Right forelimb (tissue), 1 donor: ENCODE measurements at regions not wholly inside any gene's neighbourhood (a gene's known extent, or its start where the extent isn't known, plus 50 kb on each side); places are given as distances from the start of the nearest gene placed in this dataset.

Experiments
- DNase-seq: peaks from one replicate; pipeline ENCODE4 v3.0.0-alpha.2; 2018

DNA sequence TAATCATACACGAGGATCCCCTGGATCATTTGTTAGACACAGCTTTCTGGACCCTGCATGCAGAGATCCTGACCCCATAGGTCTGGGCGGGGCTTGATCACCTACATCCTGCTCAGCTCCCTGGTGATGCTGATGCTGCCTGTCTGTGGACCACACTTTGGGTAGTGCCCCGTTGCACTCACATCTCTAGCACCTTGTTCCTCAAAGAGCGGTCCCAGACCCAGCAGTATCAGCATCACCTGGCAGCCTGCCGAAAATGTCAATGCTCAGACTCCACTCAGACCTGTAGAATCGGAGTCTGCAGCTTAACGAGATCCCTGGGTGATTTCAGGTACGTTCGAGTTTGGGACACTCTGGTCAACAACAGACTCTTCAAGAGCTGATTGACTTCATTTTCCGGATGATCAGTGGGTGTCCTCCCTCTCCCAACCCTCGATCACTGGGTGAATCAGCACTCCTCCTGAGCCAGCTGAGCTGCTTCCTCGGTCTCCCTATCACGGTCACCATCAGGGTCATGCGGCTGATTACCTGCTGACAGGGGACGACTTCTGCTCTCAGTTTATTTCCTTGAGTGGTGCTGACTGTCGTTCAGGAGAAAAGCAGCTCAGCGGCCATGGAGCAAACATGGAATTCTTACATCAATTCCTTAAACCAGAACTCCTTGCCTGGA lies 150.6 kb upstream of the RAB12 start:
- no peak for DNase-seq

DNA sequence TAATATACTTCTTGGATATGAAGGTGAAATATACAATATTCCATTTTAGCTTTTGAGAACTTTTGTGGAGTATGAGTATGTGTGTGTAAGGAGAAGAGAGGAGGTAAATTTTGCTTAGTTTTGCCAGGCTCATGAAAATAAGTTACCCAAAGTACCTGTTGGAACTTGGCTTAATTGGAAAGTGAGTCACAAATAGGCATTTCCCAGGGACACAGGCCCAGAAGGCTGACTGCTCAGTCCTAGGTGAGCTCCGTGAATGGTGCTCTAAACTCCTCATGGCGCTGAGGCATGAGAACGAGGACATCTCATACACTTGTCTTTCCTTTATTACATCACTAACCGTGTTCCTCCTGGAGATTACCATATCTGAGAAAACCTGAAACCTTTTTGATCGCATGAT lies 148.5 kb upstream of the RAB12 start:
- DNase-seq, result no peak

DNA sequence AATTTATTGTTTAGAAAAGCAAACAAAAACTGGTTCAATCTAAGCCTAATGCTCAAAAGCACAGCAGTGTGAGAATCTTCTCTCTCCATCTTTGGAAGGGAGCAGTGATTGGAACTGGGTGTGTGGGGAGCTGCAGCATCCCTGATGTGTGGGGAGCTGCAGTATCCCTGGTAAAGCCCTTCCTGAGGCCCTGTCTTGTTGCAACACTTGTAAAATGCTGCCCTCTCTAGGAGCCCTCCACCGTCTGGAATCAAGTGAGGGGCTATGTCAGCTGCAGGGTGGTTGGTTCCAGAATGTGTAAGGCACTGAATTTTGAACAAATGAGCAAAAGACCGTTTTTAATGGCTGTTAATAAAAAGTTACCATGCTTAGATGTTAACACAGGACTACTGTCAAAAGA lies 147.7 kb upstream of the RAB12 start:
- DNase-seq, result no peak

DNA sequence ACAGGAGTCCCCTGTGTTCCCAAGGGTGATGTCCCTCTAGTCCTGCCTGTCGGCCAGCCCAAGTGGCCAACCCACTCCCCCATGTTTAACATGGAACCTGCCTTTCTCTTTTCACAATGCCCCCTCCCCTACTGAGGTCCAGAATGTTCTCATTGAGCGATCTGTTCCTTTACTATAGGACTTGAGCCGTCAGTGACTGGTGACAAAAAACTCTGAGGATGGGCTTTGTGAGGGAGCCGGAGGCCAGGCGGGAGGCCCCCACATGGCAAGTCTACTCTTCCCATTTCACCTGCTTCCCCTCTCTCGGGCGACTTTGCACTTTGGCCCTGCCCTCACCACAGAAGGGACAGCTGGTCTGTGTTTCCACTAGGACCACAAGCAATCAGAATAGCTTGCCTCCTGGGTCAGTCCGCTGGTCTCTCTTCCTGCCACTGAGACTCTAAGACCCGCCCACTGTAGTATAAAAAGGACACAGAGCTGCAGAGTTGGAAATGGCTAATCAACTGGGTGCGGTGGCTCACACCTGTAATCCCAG lies 146.5 kb upstream of the RAB12 start:
- no peak for DNase-seq

DNA sequence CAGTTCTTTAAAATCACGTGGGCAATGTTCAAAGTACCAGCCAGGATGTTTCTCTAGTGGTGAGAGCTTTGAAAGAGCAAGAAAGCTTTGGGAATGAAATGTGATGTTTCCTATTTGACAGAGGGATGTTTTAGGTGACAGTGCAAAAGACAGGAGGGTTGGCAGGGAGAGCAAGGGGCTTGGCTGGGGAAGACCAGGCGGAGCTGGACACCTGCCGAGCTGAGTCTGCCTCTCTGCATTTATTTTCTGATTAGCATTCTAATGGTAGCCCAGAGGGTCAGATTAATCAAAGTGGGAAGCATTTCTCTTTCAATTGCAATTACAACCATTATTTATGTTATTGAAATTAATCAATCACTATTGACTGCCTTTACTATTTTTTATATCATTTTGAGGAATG lies 145.4 kb upstream of the RAB12 start:
- no peak for DNase-seq

DNA sequence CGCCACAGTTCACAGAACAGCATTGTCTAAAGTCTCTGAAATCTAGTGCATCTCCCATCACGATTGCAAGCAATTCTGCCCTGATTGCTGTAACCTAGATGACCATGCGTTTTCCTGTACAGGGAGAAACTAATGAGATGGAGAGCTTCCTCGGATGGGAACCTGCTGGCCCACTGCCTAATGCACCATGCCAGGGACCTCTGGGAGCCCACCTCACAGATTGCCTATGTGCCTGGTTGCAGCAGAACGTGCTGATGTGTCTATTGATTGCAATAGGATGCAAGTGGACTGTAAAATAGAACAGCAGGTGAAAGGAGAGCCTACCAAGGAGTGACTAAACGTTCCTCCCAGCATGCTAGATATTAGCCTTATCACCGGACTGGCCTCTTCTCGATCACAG lies 141.0 kb upstream of the RAB12 start:
- no peak for DNase-seq

DNA sequence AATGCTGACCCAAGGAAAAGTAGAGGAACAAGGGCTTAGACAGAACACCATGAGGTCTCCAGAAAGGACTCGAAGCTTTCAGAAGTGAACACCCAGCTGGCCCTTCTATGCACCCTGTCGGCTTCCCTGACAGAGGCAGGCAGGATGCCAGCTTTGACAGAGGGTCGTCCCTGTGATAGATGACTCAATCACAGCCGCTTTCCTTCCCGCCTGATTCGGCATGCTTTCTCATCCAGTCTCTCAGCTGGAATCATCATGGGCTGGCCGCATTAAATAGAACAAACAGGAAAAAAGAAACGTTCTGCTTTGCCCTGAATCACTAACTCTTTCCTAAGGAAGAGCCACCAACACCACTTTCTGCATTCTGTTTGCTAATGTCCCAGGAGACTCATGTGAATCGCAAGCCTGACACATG lies 140.3 kb upstream of the RAB12 start:
- peak; percentile 65 for DNase-seq

DNA sequence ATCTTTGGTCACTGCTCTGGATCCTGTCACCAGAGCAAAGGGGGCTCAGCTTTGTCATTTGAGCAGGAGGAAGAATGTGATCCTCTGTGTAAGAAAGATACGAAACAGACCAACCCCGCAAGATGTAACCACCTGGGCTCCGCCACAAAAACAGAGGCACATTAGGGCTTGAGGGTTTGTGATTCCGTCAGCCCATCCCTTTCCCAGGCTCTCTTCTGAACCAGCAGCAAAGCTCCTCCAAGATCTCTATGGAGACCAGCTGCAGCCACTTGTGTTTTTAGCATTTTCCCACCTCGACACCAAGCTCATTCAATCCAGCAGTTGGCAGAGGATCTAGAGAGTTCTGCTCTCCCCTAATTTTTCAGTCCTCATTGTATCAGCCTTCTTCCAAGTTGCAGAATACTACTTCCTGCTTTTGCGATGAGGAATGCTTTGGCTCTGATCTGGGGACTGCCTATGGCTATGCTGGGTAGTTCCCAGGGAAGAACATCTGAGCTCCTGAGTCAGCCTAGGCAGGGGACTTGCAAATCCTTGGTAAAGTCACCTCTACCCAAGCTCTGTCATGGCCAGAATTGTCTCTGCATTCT lies 139.6 kb upstream of the RAB12 start:
- DNase-seq, result no peak

DNA sequence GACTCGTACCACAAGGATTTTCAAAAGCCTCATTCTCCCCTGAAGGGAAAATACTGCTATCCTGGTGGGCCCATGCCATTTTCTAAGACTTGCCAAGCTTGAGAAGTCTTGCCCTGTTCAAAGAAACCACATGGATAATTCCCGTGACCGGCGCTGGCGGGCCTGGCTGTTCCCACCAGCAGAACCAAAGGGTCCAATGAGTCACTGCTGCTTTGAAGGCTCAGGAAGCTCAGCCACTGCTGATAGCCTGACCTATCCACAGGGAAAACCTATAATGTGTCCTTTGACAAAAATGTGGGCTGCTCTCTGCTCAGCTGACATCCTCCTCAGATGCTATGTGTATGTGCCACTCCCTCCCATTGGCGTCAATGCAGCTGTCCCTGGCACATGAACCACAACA lies 137.9 kb upstream of the RAB12 start:
- DNase-seq, result no peak

DNA sequence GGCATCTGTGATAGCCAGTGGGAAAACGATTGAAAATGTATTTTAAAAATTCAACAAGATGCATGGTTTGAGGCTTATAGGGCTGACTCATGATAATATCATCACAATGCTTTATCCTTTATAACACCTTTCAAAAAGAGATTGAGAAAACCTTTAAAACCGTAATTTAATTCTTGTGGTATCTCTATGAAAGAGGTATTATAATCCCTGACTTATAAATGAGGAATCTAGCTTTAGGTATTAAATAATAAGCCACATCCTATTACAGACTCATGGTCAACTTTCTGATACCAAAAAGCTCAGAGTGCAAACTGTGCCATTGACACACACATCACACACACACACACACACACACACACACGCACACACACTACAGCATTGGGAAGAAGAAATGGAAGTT lies 134.6 kb upstream of the RAB12 start:
- DNase-seq, result no peak

DNA sequence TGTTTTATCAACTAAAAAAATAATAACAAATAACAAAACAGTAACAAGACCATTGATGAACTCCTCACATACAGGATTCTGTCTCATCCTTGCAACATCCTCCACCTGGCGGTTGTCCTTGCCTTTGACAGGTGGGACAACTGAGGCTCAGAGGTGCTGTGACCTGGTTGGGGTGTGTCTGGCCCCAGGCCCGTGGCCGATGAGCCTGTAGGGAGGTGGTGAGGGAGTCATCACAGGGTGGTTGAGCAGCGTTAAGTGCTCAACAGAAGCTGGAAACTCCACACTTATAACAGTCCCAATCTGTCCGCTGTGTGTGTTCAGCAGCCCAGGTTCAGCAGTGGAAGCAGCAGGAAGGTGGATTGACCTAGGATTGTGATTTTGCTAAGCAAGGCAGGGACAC lies 131.6 kb upstream of the RAB12 start:
- no peak for DNase-seq

DNA sequence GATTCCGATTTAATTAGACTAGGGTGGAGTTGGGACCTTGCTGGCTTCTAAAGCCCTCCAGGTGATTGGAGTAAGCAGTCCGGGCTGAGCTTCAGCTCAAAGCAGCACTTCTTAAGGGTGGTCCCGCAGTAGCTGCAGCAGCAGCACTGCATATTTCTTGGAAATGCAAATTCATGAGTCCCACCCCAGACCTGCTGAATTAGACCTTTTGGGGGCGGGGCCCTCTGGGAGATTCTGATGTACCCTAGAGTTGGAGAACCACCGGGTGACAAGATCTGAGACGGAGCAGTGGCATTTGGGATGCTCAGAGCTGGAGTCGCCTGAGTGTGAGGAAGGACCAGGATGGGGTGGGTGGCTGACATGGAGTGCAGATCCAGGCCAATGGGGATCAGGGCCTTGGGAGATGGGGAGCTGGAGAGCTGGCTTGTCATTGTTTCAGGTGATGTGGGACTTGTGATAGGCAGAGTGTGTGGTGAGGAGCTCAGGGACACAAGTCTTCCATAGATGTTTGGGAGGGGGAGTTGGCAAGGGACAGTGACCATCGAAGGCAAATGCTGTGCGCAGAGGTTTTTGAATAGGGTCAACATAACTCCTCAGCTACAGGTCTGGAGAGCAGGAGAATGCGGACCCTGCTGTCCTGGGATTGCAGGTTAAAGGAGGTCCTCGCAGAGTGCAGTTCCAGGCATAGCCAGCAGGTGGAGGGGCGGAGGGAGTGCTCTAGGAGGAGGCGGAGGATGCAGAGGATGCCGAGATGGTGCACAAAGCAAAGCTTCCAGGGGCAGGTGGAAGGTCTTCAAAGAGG lies 130.9 kb upstream of the RAB12 start:
- peak; percentile 78 for DNase-seq

DNA sequence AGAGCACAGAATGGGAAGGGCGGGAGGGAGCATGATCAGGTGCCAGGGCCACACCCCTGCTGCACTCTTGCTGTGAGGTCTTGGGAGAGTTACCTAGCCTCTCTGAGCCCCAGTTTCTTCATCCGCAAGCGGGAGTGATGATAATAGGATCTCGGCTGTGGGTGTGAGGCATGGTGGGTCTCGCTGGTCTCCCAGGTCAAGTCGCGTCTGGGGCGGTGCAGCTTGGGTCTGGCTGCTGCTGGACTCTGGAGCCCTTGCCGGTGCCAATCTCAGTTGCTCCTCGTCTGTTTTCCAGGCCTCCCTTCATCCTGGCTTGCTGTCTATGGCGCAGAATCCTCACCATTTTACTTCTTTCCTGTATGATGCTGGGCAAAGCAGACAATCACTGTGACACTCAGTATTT lies 130.3 kb upstream of the RAB12 start:
- DNase-seq, result no peak

DNA sequence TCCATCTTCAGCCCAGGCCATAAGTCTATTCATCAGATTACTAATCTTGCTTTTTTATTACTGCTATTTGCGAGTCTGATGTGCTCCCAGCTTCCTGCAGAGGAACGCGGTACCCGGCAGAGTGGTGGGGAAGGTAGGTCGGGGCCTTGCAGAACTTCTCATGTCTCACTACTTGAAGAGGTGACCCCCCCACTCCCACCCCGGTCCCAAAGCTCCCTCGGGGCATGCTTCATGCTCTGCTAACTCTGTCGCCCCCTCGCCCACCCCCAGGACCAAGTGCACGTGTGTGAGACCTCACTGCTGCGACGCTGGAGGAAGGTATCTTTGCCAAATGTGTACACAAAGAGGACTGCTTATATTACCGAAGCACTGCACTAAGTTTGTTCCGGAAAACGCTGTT lies 129.4 kb upstream of the RAB12 start:
- no peak for DNase-seq

DNA sequence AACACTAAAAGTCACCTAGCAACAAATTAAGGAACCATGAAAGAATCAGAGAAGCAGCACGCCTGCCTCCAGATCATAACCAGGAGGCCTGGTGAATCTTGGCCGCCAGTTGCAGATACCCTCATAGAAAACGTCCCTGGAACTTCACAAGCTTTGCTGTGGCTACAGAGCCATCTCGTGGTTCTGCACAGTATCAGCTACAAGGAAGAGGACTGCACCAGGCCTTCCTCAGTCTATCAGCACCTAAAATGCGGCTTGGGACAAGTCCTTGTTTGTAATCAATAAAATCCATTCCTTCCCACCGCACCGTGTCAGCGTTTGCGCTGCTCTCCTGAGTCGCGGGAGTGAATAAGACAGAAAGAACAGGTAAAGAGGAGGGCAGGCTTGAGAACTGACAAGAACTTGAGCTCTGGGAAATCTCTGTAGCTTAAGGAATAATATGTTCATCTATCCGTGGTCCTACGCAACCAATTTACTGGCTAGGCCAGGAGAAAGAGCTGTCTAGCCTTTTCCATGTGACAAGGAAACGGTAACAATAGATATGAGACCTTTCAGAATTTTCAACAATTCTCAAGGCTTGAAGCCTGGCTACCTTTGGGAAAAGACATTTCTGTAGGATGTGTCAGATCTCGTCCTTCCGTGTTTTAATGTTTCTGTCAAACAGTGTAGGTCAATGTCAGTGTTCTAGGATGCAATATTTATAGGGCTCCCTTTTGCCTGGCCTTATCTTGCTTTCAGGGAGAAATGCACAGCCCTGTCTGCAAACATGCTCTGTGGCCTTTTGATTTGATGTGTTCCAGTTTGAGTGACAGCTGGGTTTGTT lies 128.5 kb upstream of the RAB12 start:
- peak; percentile 72 for DNase-seq

DNA sequence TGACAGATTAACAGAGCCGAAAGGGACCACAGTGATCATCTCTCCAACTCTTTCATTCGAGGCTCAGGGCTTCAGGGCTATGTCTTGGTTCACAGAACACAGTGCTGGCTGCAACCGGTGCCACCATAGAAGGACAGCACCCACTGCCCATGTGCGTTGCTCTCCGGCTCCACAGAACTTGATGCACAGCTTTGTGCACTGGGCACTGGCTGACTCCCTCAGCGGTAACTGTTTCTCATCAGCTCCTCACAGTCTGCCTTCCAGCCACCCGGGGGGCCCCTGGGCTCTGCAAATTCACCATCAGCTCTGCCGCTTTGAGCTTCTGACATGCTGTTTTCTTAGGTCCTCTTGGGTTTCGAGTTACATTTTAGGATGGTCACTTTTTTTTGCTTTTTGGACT lies 124.3 kb upstream of the RAB12 start:
- no peak for DNase-seq

DNA sequence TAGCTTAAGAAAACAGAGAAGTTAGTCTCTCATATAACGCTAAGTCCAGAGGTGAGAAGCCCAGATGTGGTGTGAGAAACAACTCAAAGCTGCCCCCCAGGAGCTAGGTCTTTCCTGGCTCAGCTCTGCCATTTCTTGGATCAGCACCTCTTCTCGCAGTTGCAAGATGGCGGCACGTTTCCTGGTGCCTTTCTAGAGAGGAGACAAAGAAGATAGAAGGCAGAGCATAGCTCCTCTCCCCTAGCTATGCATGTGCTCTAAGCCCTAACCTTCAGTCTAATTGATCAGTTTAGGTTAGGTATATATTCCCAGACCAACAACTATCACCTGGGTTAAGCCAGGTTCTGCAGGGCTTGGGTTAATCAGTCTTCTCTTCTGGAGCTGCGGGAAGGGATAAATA lies 119.5 kb upstream of the RAB12 start:
- DNase-seq, result no peak

DNA sequence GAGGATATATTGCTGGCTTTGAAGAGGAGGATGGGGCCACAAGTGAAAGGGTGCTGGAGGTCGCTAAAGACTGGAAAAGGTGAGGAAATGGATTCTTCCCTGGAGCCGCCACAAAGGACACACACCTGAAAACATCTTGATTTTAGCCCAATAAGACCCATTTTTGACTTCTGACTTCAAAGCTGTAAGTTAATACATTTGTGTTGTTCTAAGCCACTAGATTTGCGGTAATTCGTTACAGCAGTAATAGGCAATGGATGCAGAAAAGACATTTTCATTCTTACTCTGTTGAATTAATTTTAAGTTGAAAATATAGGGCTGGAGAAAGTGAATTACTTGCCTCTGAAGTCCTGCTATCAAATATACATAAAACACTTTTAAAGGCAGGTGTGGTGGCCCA lies 117.7 kb upstream of the RAB12 start:
- DNase-seq, result no peak

DNA sequence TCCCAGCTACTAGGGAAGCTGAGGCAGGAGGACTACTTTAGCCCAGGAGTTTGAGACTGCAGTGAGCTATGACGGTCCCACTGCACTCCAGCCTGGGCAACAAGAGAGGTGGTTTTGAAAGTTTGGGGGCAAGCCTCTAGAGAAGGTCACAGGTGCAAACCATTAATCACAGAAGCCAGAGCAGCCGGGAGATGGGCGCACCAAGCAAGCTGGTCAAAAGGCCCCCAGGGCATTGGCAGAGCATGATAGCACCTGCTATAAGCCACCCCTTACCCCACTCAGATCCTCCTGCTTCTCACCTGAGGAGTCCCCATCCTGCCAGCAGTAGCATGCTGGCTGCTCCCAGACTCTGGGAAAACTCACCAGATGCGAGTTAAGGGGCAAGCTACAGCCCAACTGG lies 116.1 kb upstream of the RAB12 start:
- no peak for DNase-seq

DNA sequence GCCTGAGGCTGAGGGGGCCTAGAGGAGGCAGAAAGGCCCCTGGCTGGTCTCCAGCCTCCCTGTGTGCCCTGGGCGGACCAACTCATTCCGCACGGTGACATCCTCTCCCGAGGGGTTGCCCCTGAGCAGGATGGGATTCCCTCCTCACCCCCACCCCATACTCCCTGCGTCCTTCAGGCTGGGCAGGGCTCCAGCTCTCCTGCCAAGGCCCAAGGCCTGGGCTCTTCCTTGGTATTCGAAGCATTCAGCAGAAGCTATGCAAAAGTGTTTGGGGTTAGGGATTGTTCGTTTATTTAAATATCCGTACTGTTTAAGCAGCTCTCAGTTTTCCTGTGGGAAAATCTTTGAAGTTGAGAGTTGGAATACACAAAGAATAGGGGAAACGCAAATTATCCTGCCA lies 113.1 kb upstream of the RAB12 start:
- no peak for DNase-seq

DNA sequence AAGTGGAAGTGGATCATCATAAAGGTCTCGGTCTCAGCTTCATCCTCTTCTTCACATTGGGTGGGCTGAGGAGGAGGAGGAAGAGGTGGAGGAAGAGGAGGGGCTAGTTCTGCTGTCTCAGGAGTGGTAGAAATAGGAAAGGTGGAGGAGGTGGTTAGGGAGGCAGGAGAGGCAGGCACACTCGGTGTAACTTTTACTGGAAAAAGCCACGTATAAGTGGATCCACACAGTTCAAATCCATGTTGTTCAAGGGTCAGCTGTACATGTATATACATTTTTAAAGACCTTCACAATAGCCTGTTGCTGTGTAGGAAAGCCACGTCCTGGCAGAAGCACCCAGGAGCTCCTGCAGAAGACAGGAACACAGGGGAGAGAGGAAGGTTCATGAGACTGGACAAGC lies 110.3 kb upstream of the RAB12 start:
- no peak for DNase-seq

DNA sequence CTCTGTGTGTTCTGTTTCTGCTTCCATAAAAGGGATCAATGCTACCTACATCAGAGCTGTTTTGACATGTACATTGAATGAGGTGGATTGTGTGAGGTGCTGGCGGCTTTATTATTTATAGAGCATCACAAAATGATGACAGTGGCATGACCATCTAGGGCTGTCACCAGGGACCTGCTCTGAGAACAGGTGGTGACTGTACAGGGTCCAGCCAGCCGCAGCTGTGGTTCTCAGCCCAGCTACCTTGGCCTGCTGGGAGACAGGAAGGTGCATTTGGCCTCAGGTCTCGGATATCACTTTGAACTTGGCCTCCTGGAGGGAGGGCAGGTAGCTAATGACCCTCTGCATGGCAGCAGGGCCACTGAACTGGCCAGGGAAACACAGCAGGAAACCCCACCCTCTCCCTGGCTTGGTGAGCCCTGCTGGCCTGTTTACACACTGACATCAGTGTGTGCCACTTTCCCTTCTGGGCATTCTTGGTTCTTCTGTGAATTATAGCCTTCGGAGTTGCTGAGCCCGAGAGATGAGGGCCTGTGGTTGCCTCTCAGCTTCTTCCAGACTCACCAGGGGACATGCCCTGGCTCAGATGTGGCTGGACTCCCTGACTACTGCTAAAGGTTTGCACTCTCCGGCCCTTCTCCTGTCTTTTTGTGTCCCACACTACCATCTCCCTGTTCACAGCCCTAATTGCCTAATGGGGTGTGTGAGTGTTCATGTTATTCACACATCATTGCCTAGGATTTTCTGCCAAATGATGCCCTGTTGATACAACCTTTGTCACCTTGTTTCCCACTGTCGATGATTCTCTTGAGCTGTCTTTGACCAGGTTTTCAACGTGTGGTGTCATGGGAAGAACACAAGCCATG lies 109.2 kb upstream of the RAB12 start:
- no peak for DNase-seq
